ENCODE measurements at regions not wholly inside any gene's neighbourhood (a gene's known extent, or its start where the extent isn't known, plus 50 kb on each side); places are given as distances from the start of the nearest gene placed in this dataset.

DNA sequence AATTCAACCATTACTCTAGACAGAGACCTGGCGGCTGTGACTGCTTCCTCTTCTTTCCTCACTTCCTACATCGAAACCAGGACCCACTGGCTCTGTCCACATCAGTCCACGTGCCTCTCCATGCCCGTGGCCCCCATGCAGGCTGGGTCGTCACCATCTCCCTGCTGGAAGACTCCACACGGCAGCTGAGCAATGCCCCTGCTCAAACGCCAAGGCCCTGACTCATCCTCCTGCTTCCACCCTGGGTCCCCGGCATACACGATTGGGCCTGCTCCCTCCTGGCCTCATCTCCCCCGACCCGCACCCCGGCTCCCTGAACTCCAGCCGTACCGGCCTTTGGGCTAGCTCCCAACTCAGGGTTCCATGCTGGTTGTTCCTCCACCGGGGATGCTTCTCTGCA lies 67.2 kb upstream of the IER5L start:
- TF ChIP-seq, protein P1, sequence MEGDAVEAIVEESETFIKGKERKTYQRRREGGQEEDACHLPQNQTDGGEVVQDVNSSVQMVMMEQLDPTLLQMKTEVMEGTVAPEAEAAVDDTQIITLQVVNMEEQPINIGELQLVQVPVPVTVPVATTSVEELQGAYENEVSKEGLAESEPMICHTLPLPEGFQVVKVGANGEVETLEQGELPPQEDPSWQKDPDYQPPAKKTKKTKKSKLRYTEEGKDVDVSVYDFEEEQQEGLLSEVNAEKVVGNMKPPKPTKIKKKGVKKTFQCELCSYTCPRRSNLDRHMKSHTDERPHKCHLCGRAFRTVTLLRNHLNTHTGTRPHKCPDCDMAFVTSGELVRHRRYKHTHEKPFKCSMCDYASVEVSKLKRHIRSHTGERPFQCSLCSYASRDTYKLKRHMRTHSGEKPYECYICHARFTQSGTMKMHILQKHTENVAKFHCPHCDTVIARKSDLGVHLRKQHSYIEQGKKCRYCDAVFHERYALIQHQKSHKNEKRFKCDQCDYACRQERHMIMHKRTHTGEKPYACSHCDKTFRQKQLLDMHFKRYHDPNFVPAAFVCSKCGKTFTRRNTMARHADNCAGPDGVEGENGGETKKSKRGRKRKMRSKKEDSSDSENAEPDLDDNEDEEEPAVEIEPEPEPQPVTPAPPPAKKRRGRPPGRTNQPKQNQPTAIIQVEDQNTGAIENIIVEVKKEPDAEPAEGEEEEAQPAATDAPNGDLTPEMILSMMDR (IDR thresholded peaks at IDR 0.05; ENCODE audit: borderline replicate concordance, insufficient read depth, low read depth, low read length): no peak
- H3K4me3 ChIP-seq (ENCODE audit: low read depth, low read length): no peak overlapping the region

DNA sequence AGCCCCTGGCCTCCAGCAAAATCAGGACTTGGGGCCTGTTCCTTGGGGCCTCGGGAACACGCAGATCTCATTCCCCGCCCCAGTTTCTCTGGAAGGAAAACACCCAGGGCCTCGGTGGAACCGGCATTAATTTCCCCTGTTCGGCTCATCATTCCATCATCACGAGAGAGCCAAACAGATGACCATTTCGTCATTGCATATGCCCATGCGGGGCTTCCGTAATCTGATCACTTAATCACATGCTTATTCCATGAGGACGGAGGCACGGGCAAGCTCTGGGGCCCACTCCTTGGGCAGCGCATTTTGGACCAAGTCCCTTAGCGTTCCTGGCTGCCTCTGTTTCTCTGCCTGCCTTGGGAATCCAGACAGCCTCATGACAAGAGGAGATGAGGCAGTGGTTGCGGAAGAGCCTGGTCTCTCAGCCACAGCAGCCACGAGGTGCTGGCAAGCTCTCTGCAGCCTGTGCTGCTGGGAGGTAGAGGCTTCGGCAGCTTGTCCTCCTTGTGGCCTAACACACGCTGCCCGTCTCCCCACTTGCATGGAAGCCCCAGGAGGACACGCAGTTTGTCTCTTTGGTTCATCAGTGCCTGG lies 65.0 kb upstream of the IER5L start:
- TF ChIP-seq, protein P1 (IDR thresholded peaks at IDR 0.05; ENCODE audit: borderline replicate concordance, insufficient read depth, low read depth, low read length): no peak
- no peak overlapping the region for H3K4me3 ChIP-seq (ENCODE audit: low read depth, low read length)

DNA sequence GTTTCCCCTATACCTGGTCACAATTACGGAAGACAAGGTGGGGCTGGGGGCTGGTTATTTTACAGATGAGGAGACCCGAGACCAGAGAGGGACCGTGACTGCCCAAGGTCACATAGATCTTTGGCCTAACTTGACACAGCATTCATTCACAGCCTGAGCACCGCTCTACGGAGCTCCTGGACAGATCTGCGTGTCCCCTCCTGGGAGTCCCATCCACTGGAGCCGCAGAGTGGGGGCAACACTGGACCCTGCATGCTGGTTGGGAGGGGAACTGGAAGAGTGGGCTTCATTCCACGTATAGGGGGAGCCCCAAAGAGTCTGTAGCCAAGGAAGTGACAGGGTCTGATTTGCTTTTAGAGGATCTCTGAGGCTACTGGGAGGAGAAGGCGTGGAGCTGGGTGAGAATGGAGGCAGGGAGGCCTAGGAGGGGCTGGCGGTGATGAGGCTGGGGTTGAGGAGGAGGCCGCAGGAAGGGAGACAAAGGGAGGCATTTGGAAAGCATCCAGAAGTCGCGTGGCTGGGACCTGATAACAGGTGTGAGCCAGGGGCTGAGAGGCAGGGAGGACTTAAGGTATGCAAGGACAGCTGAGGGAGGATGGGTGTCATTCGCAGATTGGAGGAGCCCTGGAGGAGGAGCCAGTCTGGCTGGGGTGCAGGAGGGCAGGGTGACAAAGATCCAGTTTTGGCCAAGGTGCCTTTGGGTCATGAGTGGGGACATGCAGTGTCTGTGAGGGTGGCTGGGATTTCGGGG lies 64.3 kb upstream of the IER5L start:
- H3K4me3 ChIP-seq (ENCODE audit: low read depth, low read length): no peak overlapping the region
- TF ChIP-seq, protein P1 (IDR thresholded peaks at IDR 0.05; ENCODE audit: borderline replicate concordance, insufficient read depth, low read depth, low read length): no peak

DNA sequence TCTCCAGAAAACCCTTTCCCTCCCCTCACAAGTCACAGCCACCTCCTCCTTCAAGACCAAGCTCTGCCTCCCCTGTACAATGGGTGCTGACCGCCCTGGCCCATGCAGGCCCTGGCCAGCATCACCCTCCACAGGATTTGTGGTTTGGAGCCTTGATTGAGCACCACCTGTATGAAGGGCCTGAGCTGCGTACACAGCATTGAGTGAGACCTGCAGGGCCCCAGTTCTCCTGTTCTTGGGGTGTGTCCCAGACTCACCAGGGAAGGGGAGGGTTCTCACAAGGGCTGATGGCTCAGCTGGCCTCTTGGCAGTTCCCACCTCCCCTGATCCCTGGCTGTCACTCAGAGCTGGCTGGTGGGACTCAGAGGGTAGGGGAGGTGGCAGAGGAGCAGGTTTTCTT lies 63.7 kb upstream of the IER5L start:
- H3K4me3 ChIP-seq (ENCODE audit: low read depth, low read length): no peak overlapping the region
- TF ChIP-seq, protein P1 (IDR thresholded peaks at IDR 0.05; ENCODE audit: borderline replicate concordance, insufficient read depth, low read depth, low read length): no peak

DNA sequence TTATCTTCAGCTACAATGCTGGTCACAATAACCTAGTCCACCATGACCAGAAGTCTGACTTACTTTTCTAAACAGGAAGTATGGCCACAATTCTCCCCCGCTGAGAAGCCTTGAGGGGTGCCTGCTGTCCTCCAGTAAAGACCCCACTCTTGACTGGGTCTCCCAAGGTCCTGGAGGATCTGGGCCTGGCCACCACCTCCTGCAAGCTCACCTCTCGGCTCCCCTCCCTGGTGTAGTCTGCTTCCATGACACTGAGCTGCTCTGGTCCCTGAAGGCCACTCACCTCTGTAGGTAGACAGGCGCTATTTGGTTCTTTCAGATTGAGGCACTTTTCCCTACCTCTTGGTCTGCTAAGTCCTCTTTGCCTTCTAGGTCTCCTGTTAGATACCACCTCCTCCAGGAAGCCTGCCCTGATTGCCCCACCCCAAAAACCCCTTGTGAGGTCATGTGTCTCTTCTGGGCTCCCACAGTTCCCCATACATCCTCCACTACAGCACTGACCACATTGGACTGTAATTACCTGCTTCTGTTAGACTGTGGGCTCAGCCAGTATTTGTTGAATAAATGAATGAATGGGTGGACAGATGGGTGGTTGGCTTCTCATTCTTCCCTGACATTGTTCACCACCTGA lies 62.6 kb upstream of the IER5L start:
- TF ChIP-seq, protein P1 (IDR thresholded peaks at IDR 0.05; ENCODE audit: borderline replicate concordance, insufficient read depth, low read depth, low read length): no peak
- H3K4me3 ChIP-seq (ENCODE audit: low read depth, low read length): no peak overlapping the region

DNA sequence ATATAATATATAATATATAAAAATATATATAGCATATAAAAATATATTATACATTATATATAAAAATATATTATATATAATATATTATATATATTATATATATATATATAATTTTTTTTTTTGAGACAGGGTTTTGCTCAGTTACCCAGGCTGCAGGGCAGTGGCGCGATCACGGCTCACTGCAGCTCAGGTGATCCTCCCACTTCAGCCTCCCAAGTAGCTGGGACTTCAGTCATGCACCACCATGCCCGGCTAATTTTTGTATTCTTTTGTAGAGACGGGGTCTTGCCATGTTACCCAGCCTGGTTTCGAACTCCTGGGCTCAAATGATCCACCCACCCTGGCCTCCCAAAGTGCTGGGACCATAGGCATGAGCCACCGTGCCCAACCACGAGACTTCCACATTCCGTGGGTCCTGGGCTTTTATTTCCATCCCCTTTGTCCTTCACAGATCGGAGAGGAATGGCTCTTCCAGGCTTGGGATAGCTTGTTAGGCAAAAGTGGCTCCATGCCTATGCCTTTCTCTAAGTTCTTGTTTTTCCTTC lies 62.0 kb upstream of the IER5L start:
- TF ChIP-seq, protein P1 (IDR thresholded peaks at IDR 0.05; ENCODE audit: borderline replicate concordance, insufficient read depth, low read depth, low read length): no peak
- H3K4me3 ChIP-seq (ENCODE audit: low read depth, low read length): no peak overlapping the region
